Kidney tubule cell (primary cell): ENCODE measurements at regions not wholly inside any gene's neighbourhood (a gene's known extent, or its start where the extent isn't known, plus 50 kb on each side); places are given as distances from the start of the nearest gene placed in this dataset.
"Not testable (repeated sequence)": the region's sequence is repeated elsewhere in the genome, so short reads cannot be mapped to it uniquely, and the experiment has no call there.

ENCODE experiments used
- DNase-seq: peaks from one replicate; pipeline ENCODE4 v3.0.0-alpha.2; 2018; ENCODE audit warnings: low spot score

GRCh38 chr5:108587821-108588220, 159.9 kb upstream of the FER start:
- DNase-seq = no peak

- DNase-seq = no peak
Measured at GRCh38 chr5:108581026-108581425, 166.7 kb upstream of the FER start.

GRCh38 chr5:108579236-108579635, 168.5 kb upstream of the FER start:
- DNase-seq = no peak

GRCh38 chr5:108578791-108579190, 168.9 kb upstream of the FER start:
- DNase-seq = no peak

GRCh38 chr5:108567429-108567828, 180.3 kb upstream of the FER start:
- no peak for DNase-seq

- no peak for DNase-seq
Measured at GRCh38 chr5:108564441-108564840, 182.5 kb upstream of the FBXL17 start.

GRCh38 chr5:108562205-108562454, 180.2 kb upstream of the FBXL17 start:
- DNase-seq = no peak

GRCh38 chr5:108561416-108562204, 179.7 kb upstream of the FBXL17 start:
- no peak for DNase-seq

GRCh38 chr5:108560581-108560980, 178.7 kb upstream of the FBXL17 start:
- DNase-seq = no peak

GRCh38 chr5:108560166-108560565, 178.3 kb upstream of the FBXL17 start:
- DNase-seq = no peak

- DNase-seq = not testable (repeated sequence)
Measured at GRCh38 chr5:108558840-108559239, 176.9 kb upstream of the FBXL17 start.

- DNase-seq = not testable (repeated sequence)
Measured at GRCh38 chr5:108558142-108558541, 176.2 kb upstream of the FBXL17 start.

- no peak for DNase-seq
Measured at GRCh38 chr5:108557686-108558085, 175.8 kb upstream of the FBXL17 start.

- no peak for DNase-seq
Measured at GRCh38 chr5:108556441-108557145, 174.7 kb upstream of the FBXL17 start.

- DNase-seq = no peak
Measured at GRCh38 chr5:108548684-108549596, 167.0 kb upstream of the FBXL17 start.

- DNase-seq = no peak
Measured at GRCh38 chr5:108546939-108547338, 165.0 kb upstream of the FBXL17 start.

- no peak for DNase-seq
Measured at GRCh38 chr5:108545301-108545700, 163.4 kb upstream of the FBXL17 start.

- DNase-seq = no peak
Measured at GRCh38 chr5:108543486-108543885, 161.6 kb upstream of the FBXL17 start.

- no peak for DNase-seq
Measured at GRCh38 chr5:108541836-108542235, 159.9 kb upstream of the FBXL17 start.

GRCh38 chr5:108536321-108536720, 154.4 kb upstream of the FBXL17 start:
- no peak for DNase-seq

GRCh38 chr5:108532129-108532445, 150.2 kb upstream of the FBXL17 start:
- not testable (repeated sequence) for DNase-seq

- DNase-seq = no peak
Measured at GRCh38 chr5:108531367-108532128, 149.7 kb upstream of the FBXL17 start.
